MM.1S (cell line): ENCODE measurements at regions not wholly inside any gene's neighbourhood (a gene's known extent, or its start where the extent isn't known, plus 50 kb on each side); places are given as distances from the start of the nearest gene placed in this dataset.

ENCODE experiments used
- DNase-seq: peaks from one replicate; pipeline ENCODE4 v3.0.0-alpha.2; 2015
- H2AFZ ChIP-seq: fragments of 300-600 bp; sonication (generic); 2 replicates; pipeline ENCODE4 v1.6.0; 2016; ENCODE audit warnings: antibody characterized with exemption, low read length
- H3F3A ChIP-seq: fragments of 300-600 bp; sonication (generic); 2 replicates; pipeline ENCODE4 v1.6.1; 2016; ENCODE audit warnings: mild to moderate bottlenecking, antibody characterized with exemption, low read length, moderate library complexity, mixed read lengths; ENCODE audit not compliant: insufficient read depth
- H3K27ac ChIP-seq: fragments of 300-600 bp; sonication (generic); 2 replicates; pipeline ENCODE4 v1.5.1; 2016; ENCODE audit warnings: mild to moderate bottlenecking, low read length
- H3K27me3 ChIP-seq: fragments of 300-600 bp; sonication (generic); replicated peaks from 2 replicates; pipeline ENCODE4 v1.6.0; 2016; ENCODE audit warnings: low read length; ENCODE audit not compliant: insufficient read depth
- H3K36me3 ChIP-seq: fragments of 300-600 bp; sonication (generic); replicated peaks from 2 replicates; pipeline ENCODE4 v1.6.1; 2016; ENCODE audit warnings: mild to moderate bottlenecking, low read length, mixed read lengths; ENCODE audit not compliant: insufficient read depth
- H3K4me1 ChIP-seq: fragments of 300-600 bp; sonication (generic); 2 replicates; pipeline ENCODE4 v1.6.1; 2016; ENCODE audit warnings: low read length, mixed read lengths
- H3K4me2 ChIP-seq: fragments of 300-600 bp; sonication (generic); 2 replicates; pipeline ENCODE4 v1.6.0; 2016; ENCODE audit warnings: low read depth, low read length
- H3K4me3 ChIP-seq: fragments of 300-600 bp; sonication (generic); 2 replicates; pipeline ENCODE4 v1.5.1; 2016; ENCODE audit warnings: low read length, mixed read lengths
- H3K79me2 ChIP-seq: fragments of 300-600 bp; sonication (generic); 2 replicates; pipeline ENCODE4 v1.6.1; 2016; ENCODE audit warnings: mixed run types, low read length, mixed read lengths
- H3K9ac ChIP-seq: fragments of 300-600 bp; sonication (generic); 2 replicates; pipeline ENCODE4 v1.6.1; 2016; ENCODE audit warnings: low read length, mixed read lengths
- H3K9me2 ChIP-seq: fragments of 300-600 bp; sonication (generic); replicated peaks from 2 replicates; pipeline ENCODE4 v1.6.1; 2016; ENCODE audit warnings: mild to moderate bottlenecking, low read length, mixed read lengths; ENCODE audit not compliant: insufficient read depth
- H3K9me3 ChIP-seq: fragments of 300-600 bp; sonication (generic); replicated peaks from 2 replicates; pipeline ENCODE4 v1.6.1; 2016; ENCODE audit warnings: mild to moderate bottlenecking, low read length, mixed read lengths; ENCODE audit not compliant: insufficient read depth
- H4K20me1 ChIP-seq: fragments of 300-600 bp; sonication (generic); 2 replicates; pipeline ENCODE4 v1.6.1; 2016; ENCODE audit warnings: mild to moderate bottlenecking, low read length, moderate library complexity, mixed read lengths; ENCODE audit not compliant: insufficient read depth
- CTCF ChIP-seq: fragments of 300-600 bp; sonication (generic); IDR thresholded peaks from 2 replicates; pipeline ENCODE4 v1.5.1; 2016; ENCODE audit warnings: antibody characterized with exemption, low read length, mixed read lengths
- EZH2 ChIP-seq: fragments of 300-600 bp; sonication (generic); optimal IDR thresholded peaks from 2 replicates; pipeline ENCODE3; 2017; ENCODE audit warnings: low read depth, mild to moderate bottlenecking, antibody characterized with exemption, low read length, mixed read lengths
- EZH2phosphoT487 ChIP-seq: fragments of 300-600 bp; sonication (generic); IDR thresholded peaks from 2 replicates; pipeline ENCODE4 v1.6.1; 2018; ENCODE audit warnings: antibody characterized with exemption, low read length

- Histone ChIP-seq H3K4me1 (no peaks in the 10 kb centered on the region), H3K4me2 (no peak overlapping the region), H2AFZ (no peak overlapping the region), H4K20me1 (no peaks in the 10 kb centered on the region), H3K79me2 (no peaks in the 10 kb centered on the region), H3K27ac (no peak overlapping the region), H3K36me3 (no peaks in the 10 kb centered on the region), H3F3A (no peaks in the 10 kb centered on the region), H3K4me3 (no peak overlapping the region), H3K9me3 (no peaks in the 10 kb centered on the region), H3K27me3 (no peaks in the 10 kb centered on the region), H3K9ac (no peak overlapping the region), H3K9me2 (no peaks in the 10 kb centered on the region)
- TF ChIP-seq EZH2phosphoT487: no peak
- no peak for TF ChIP-seq EZH2
- no peak for TF ChIP-seq CTCF
- DNase-seq: no peak
Measured at GRCh38 chr3:132225664-132226063, 91.5 kb upstream of the ACP3 start.

GRCh38 chr3:132228923-132229322 lies 88.3 kb upstream of the ACP3 start:
- Histone ChIP-seq H2AFZ (no peak overlapping the region), H3K4me1 (no peaks in the 10 kb centered on the region), H3K9me3 (no peaks in the 10 kb centered on the region), H3K4me3 (no peak overlapping the region), H3K36me3 (no peaks in the 10 kb centered on the region), H3K9me2 (no peaks in the 10 kb centered on the region), H3K27me3 (no peaks in the 10 kb centered on the region), H3K79me2 (no peaks in the 10 kb centered on the region), H3K4me2 (no peak overlapping the region), H3K27ac (no peak overlapping the region), H4K20me1 (no peaks in the 10 kb centered on the region), H3F3A (no peaks in the 10 kb centered on the region), H3K9ac (no peak overlapping the region)
- TF ChIP-seq CTCF (no peak), EZH2 (no peak), EZH2phosphoT487 (no peak)
- no peak for DNase-seq

- Histone ChIP-seq H3K9me3 (no peaks in the 10 kb centered on the region), H2AFZ (no peak overlapping the region), H4K20me1 (no peaks in the 10 kb centered on the region), H3K9me2 (no peaks in the 10 kb centered on the region), H3K4me1 (no peaks in the 10 kb centered on the region), H3K36me3 (no peaks in the 10 kb centered on the region), H3K9ac (no peak overlapping the region), H3K4me3 (no peak overlapping the region), H3F3A (no peaks in the 10 kb centered on the region), H3K27me3 (no peaks in the 10 kb centered on the region), H3K79me2 (no peaks in the 10 kb centered on the region), H3K4me2 (no peak overlapping the region), H3K27ac (no peak overlapping the region)
- no peak for DNase-seq
- TF ChIP-seq EZH2phosphoT487 (no peak), CTCF (no peak), EZH2 (no peak)
Measured at GRCh38 chr3:132229641-132230040, 87.6 kb upstream of the ACP3 start.
